ENCODE measurements at regions not wholly inside any gene's neighbourhood (a gene's known extent, or its start where the extent isn't known, plus 50 kb on each side); places are given as distances from the start of the nearest gene placed in this dataset.

- no peak for DNase-seq (ENCODE audit: low read depth)
- H3K4me3 ChIP-seq (ENCODE audit: low read depth, low read length) = no peak overlapping the region
- no peak for TF ChIP-seq CTCF (conservative IDR thresholded peaks at IDR 0.05; ENCODE audit: low read depth, low read length)
Measured at GRCh38 chr20:61109221-61109805, 142.7 kb upstream of the CDH4 start.

- no peak for TF ChIP-seq CTCF (conservative IDR thresholded peaks at IDR 0.05; ENCODE audit: low read depth, low read length)
- no peak overlapping the region for H3K4me3 ChIP-seq (ENCODE audit: low read depth, low read length)
- DNase-seq (ENCODE audit: low read depth) = no peak
Measured at GRCh38 chr20:61112515-61112914, 139.5 kb upstream of the CDH4 start.

GRCh38 chr20:61113731-61114130, 138.3 kb upstream of the CDH4 start:
- DNase-seq (ENCODE audit: low read depth) = no peak
- H3K4me3 ChIP-seq (ENCODE audit: low read depth, low read length) = no peak overlapping the region
- TF ChIP-seq CTCF (conservative IDR thresholded peaks at IDR 0.05; ENCODE audit: low read depth, low read length) = no peak

- DNase-seq (ENCODE audit: low read depth) = no peak
- TF ChIP-seq CTCF (conservative IDR thresholded peaks at IDR 0.05; ENCODE audit: low read depth, low read length) = no peak
- H3K4me3 ChIP-seq (ENCODE audit: low read depth, low read length) = no peak overlapping the region
Measured at GRCh38 chr20:61114493-61115175, 137.4 kb upstream of the CDH4 start.

- no peak for DNase-seq (ENCODE audit: low read depth)
- TF ChIP-seq CTCF (conservative IDR thresholded peaks at IDR 0.05; ENCODE audit: low read depth, low read length) = no peak
- H3K4me3 ChIP-seq (ENCODE audit: low read depth, low read length) = no peak overlapping the region
Measured at GRCh38 chr20:61115364-61116065, 136.5 kb upstream of the CDH4 start.

- TF ChIP-seq CTCF (conservative IDR thresholded peaks at IDR 0.05; ENCODE audit: low read depth, low read length) = no peak
- peak; percentile 55 for DNase-seq (ENCODE audit: low read depth)
- no peak overlapping the region for H3K4me3 ChIP-seq (ENCODE audit: low read depth, low read length)
Measured at GRCh38 chr20:61117725-61118124, 134.3 kb upstream of the CDH4 start.
